Kidney epithelial cell (primary cell): ENCODE measurements at regions not wholly inside any gene's neighbourhood (a gene's known extent, or its start where the extent isn't known, plus 50 kb on each side); places are given as distances from the start of the nearest gene placed in this dataset.

Experiments used
- DNase-seq: peaks from one replicate; pipeline ENCODE4 v3.0.0-alpha.2; 2010; ENCODE audit warnings: low read depth
- H3K27me3 ChIP-seq: 2 replicates; pipeline ENCODE4 v1.6.0; 2011; ENCODE audit warnings: low read length; ENCODE audit not compliant: control insufficient read depth, insufficient read depth
- H3K36me3 ChIP-seq: 2 replicates; pipeline ENCODE4 v1.5.1; 2011; ENCODE audit warnings: low read length; ENCODE audit not compliant: control insufficient read depth, insufficient read depth
- H3K4me3 ChIP-seq: 2 replicates; pipeline ENCODE4 v1.5.1; 2011; ENCODE audit warnings: low read depth, mild to moderate bottlenecking, control low read depth, low read length
- CTCF ChIP-seq: IDR thresholded peaks from 2 replicates; pipeline ENCODE4 v1.5.1; 2011; ENCODE audit warnings: mild to moderate bottlenecking, moderate library complexity, low read length, control low read depth, inconsistent platforms; ENCODE audit not compliant: insufficient read depth, poor library complexity, severe bottlenecking

- TF ChIP-seq CTCF: no peak
- no peak for DNase-seq
- Histone ChIP-seq H3K4me3 (no peak overlapping the region), H3K27me3 (no peaks in the 10 kb centered on the region), H3K36me3 (no peaks in the 10 kb centered on the region)
Observed at GRCh38 chr1:186514367-186514766, 53.5 kb upstream of the PDC start.

GRCh38 chr1:186513526-186513925 lies 52.6 kb upstream of the PDC start:
- Histone ChIP-seq H3K36me3 (no peaks in the 10 kb centered on the region), H3K27me3 (no peaks in the 10 kb centered on the region), H3K4me3 (no peak overlapping the region)
- no peak for DNase-seq
- no peak for TF ChIP-seq CTCF

- no peaks in the 10 kb centered on the region for H3K27me3 ChIP-seq
- no peak for TF ChIP-seq CTCF
- no peak overlapping the region for H3K4me3 ChIP-seq
- no peak for DNase-seq
- no peaks in the 10 kb centered on the region for H3K36me3 ChIP-seq
Observed at GRCh38 chr1:186512698-186513457, 52.0 kb upstream of the PDC start.

GRCh38 chr1:186511761-186512637 lies 51.1 kb upstream of the PDC start:
- Histone ChIP-seq H3K4me3 (no peak overlapping the region), H3K36me3 (no peaks in the 10 kb centered on the region), H3K27me3 (no peaks in the 10 kb centered on the region)
- no peak for TF ChIP-seq CTCF
- DNase-seq: no peak
